Dermis blood vessel endothelial cell (primary cell): ENCODE measurements at regions not wholly inside any gene's neighbourhood (a gene's known extent, or its start where the extent isn't known, plus 50 kb on each side); places are given as distances from the start of the nearest gene placed in this dataset.

Source experiments
- DNase-seq: peaks from one replicate; pipeline ENCODE4 v3.0.0; 2010

DNA sequence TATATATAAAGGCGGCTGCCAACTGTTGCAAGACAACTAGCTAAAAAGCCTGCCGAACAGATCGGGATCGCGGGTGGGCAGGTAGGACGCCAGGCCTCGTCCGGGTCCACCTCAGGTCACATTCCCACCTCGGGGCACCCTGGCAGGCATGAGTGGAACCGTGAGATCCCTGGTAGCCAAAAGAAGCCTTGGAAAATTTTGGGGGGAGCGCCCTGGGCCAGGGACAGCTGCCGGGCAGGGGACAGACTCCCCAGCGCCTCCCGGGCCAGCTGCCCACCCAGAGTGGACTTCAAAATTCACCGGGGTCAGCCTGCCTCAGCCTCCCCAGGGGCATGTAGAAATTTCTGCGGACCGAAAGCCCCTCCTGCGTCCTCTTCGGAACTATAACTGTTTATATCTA lies 760.9 kb downstream of the KCNJ18 start:
- no peak for DNase-seq

DNA sequence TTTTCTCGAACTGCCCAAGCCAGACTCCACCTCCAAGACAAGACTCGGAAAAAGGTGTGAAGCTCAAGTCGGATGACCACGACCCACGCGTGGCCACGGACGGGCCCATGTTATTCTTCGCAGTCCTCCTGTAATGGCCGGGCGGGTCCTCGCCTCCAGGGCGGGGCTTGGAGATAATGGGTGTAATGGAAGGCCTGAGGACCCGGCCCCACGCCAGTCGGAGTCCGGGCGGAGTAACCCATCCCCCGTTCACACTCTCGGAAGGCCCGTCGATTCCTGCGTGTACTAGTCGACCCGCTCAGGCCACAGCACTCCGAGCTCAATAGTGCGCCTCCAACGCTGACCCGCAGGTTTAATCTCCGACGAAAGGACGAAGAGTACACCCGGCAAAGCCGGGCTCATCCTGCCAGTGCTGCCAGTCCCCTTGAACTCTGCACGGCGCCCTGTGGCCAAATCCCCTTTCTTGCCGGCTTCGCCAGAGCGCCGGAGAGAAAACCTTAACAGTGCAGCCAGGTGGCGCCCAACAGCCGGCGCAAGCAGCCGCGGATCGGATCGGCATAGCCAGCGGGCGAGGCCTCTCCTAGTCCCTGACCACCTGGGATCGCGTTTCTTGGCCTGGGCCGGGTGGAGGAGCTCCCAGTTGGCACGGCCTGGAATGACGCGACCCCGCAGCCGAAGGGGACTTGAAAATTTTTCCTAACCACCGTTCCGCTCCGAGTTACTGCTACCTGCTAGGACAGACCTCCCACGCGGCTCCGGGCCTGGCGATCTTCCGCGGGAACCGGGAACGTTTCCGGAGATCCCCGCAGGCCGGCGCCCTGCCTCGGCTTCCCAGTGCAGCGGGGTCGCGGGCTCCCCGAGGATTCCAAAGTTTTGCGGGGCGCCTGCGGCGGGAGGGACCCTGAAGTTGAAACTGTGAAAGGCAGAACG lies 762.0 kb downstream of the KCNJ18 start:
- no peak for DNase-seq

DNA sequence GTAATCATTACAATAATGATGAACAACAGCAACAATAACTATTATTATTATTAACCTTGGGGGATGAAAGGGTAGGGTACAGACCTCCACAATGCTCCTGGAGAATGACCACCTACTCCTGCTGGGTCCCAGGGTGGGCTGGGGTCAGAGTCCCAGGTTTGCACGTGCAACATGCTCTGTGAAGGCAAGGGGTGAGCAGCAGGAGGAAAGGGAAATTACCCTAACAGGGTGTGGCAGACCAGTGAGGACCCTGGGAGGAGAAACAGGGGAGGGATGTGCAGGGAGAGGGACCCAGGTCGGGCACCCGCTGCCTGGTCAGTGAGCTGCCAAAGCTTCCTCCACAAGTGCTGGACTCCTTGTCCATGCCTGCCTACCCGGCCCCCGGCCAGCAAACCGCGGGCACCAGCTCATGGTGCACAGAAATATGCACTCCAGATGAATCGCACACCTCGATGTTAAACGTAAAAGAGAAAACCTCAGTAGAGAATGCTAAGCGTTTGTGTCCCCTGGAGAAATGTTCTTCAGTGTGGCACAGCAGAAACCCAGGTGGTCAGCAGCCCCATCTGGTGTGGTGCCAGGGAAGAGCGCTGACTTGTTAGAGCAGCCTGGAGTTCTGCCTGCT lies 767.1 kb downstream of the KCNJ18 start:
- no peak for DNase-seq

DNA sequence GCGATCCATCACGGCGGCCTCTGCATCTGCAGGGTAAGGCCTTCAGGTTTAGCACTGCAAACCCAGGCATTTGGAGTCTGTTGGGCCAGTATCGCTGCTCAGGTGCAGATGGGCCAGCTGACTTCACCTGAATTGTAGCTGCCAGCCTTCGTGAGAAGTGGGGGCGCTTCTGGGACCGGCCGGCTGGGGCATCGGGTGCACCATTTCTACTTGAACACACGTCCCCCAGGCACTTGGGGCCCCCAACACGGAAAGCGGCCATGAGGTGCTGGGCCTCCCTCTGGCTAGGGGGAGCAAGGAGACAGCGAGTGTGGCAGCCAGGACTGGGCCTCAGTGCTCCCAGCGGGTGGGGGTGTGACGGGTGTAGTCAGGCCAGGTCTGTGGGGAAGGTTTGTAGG lies 767.6 kb downstream of the KCNJ18 start:
- DNase-seq = no peak

DNA sequence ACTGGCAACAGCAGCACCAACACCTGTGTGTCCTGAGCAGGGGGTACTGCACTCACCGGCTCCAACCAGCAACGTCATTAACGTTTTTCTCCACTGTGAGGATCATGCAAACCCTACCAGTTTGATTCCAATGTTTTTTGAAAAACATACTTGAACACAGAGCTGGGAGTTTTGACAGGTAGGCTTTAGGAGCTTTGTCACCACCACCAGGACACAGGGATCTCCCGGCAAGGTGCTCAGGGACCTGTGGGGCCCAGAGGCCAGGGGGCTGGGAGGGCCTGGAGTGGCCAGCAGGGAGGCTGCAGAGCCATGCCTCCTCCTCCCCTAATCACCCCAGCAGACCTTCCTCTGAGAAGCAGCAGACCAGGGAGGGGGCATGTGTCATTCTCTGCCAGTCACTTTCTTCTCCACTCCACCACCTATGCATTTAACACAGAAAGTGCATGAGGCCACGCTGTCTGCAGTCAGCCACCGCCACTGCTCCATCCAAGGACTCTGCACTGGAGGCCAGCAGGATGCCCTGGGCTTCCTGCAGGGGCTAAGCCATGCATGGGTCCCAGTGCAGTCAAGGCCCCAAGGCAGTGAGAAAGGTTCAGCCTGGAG lies 768.2 kb downstream of the KCNJ18 start:
- no peak for DNase-seq

DNA sequence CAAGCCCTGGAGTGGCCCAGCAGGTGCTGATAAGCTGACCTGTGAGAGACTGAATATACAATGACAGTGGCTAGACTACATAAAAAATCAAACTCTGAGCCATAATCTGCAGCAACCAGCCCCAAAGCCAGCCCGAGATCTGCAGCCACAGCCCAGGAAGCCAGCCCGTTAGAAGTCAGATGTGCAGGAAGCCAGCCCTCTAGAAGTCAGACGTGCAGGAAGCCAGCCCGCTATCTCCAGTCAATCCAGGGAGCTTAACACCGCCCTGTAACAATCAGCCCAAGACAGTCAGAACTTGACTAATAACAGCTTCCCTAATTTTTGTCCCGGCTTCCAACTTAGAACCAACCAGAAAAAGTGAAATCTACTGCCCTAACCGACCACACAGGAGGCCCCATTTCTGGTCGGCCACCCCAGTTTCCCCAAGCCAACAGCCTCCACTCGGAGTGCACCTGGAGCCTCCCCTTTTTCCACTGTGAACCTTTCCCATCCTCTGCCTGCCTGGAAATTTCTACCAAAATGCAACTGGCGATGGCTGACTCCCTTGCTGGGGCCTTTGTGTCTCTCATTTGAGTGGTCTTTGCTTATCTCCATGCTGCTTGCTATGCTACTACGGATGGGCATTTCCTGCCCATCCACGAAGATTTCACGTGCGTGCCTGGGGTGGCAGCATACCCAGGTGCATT lies 769.3 kb downstream of the KCNJ18 start:
- DNase-seq = no peak

DNA sequence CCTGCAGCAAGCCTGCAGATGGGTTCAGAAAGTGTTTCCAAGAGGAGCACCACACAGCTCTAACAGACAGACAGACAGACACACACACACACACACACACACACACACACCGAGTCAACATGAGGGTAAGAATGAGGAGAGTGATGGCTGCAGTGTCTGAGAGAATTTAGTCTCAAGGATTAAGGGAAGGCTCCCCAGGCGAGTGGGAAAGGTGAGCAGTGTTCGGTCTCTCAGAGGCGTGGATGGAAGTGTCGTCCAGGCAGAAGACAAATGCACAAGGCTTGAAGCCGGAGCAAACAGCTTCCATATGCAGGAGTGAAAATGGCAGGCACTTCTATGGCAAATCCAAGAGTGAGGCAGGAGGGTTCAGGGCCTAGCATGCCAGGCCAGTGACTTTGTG lies 770.1 kb downstream of the KCNJ18 start:
- no peak for DNase-seq

DNA sequence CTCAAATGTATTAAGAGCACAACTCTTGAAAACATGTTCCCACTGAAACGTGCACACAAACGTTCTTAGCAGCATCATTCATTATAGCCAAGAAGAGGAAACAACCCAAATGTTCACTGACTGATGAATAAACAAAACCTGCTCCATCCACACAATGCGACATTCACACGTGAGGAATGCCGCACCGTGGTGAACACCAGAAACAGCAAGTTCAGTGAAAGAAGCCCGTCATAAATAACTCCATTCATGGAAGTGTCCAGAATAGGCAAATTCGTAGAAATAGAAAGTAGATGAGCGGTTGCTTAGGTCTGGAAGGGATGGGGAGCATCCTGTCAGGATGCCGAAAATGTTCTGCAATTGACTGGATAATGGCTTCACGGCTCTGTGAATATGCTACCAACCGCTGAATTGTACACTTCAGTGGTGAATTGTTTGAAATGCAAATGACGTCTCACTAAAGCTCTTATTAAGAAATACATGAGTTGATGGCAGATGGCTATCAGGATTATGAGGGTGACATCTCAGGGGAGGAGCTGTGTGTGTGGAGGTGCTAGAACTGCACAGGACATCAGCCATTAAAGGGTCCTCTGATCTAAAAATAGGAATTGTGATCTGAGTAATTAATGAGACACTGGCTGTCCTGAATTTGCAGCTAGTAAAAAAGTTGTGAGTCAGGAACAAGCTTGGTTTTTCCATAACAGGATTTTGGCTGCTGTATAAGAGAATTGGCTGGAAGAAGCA lies 771.0 kb downstream of the KCNJ18 start:
- no peak for DNase-seq

DNA sequence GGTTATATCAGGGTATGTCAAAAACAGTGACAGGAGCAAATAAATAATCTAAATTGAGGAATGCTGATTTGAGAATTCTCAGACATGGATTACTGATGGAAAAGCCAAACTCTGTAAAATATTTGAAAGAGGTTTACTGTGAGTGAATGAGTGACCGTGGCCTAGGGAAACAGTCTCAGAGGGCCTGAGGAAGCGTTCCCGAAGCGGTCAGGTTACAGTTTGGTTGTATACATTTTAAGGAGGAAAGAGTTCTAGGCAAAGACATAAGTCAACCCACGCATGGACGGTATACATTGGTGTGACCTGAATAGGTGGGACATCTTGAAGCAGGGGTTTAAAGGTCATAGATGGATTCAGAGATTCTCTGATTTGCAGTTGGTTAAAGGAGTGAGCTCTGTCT lies 771.7 kb downstream of the KCNJ18 start:
- no peak for DNase-seq

DNA sequence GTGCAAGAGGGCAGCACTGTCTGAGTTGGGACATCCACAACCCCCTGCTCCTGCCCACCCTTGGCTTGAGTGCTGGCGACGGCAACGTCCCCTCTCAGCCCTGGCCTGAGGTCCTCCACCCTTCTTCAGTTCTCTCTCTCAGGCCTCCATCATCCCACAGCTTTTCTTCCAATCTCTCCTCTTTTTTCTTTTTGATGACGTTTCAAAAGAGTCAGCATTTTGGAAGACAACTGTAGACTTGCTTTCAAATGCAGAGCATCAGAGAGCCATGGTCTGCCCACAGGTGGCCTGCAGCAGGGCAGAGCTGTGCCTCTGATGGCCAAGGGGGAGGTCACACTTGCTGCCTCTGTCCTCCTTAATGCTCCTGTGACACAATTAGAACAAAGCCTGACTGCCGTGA lies 775.4 kb downstream of the KCNJ18 start:
- no peak for DNase-seq

DNA sequence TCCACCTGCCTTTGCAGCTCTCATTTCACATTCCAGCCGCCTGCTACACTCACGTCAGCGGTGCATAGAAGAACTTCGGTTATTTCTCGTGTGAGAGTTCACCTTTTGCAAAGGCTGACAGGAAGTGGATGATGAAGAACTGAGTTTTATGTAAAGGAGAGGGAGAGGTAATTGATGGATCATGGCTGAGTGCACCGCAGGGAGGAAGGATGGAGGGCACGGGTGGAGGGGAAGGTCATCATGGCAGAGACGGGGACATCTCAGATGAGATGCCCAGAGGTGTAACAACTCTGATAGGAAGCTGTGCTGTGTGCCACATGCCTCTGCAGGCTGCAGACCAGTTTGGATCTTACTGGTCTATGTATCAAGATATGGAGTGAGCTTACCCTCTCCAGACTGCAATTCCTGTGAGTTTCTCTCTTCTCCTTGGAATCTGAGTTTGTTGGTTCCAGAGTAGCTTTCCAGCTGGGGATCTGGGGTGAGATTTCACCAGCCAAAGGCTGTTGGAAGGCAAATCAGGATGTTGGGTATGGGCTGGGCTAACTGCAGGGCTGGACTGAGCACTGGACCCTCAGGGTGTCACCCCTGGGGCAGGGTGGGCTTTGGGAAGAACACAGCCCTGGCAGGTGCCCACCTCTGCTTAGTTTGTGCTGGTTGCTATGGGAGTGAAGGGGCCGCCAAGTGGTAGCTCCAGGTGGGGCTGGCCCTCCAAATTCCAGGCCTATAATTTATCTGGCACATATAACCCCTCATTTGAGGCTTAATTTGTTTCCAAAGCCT lies 777.0 kb downstream of the KCNJ18 start:
- no peak for DNase-seq

DNA sequence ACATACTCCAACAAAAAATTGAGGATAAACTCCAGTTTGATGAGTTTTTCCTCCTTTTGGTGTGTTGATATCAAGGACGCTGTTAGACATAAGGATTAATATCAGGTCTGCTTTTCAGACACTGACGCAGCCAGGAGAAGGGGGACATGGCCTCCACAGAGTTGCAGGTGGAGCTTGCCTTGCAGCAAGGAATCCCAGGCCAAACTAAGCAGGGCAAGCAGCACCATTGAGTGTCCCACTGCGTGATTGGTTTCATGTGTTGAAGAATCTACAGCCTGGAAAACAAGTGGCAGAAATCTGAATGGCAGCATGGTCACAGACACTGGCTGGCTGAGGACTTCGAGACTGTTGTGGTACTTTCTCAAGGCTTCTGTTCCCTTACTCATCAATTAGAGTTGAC lies 777.6 kb downstream of the KCNJ18 start:
- no peak for DNase-seq

DNA sequence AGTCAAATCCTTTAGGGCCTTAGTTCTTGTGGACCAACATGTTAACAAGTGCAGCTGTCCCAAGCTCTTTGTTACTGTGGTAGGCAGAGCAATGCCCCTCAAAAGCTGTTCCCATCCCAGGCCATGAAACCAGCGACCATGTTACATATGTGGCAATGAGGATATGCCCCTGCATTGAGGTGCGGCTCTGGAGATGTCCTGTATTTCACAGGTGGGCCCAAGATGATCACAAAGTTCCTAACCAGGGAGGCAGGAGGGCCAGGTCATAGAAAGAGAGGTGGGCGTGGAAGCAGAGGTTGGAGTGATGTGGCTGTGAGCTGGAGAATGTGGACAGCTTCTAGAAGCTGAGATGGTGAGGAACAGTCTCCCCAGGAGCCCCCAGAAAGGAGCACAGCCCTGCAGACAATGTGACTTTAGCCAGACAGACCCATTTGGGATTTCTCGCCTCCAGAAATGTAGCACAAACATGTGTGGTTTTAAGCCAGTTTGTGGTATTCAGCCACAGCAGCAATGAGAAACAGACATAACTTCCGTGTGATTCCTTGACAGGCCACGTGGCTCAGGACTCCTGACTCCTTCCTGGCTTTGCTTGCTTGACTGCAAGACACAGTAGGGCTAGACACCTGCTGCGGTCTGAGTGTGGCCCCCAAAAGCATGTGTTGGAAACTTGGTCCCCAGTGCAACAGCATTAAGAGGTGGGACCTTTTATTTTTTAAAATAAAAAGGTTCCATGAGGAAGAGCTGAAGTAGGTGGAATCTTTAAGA lies 778.3 kb downstream of the KCNJ18 start:
- DNase-seq = no peak

DNA sequence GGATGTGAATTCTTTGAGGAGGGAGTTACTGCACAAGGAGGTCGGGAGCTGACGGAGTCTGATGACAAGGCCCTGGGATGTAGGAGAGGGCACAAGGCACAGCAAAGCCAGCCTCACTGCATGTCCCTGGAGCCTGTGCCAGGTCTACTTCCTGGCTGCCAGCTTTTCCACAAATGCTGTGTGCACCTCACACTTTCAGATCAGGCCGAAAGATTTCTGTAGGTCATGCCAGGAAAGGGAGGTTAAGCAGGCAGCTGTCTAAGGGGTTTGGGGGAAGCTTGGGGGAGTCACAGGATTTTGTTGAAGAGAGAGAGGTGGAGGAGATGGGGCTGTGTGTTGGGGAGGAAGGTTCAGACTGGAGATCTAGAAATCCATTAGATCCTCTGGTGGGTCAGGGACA lies 792.5 kb downstream of the KCNJ18 start:
- DNase-seq = no peak

DNA sequence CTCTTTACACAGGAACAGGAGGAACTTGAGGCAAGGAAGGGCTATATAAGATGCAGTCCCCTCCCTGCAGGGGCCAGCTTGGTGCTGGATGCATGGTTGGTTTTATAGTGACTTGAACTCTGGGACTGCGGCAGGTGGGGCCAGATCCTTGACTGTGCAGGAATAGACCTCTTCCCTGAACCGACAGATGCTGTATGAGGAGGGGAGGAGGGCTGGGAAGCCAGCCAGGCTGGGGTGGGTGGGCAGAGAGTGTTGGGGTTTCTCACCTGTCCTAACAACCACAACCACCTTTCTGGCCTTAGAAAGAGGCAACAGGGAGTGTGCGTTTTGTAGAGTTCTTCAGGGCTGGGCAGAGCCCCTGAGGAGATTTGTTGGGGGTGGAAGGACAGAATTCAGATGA lies 798.1 kb downstream of the KCNJ18 start:
- DNase-seq = no peak

DNA sequence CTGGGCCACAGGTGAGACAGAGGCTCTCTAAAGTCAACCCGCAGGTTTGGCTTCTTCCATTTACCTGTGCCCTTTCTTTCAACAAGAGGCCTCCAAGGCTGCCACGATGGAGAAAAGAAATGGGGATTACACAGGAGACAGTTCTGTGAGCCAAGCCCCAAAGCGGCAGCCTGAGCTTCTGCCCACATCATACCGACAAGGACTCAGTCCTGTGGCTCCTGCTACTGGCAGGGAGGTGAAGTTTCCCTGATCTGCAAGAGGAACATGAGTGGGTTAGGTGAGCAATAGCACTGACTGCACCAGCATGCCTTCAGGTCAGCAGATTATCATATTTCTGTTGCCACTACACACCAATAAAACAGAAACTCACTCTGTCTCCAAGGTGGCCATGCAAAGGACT lies 800.0 kb downstream of the KCNJ18 start:
- no peak for DNase-seq

DNA sequence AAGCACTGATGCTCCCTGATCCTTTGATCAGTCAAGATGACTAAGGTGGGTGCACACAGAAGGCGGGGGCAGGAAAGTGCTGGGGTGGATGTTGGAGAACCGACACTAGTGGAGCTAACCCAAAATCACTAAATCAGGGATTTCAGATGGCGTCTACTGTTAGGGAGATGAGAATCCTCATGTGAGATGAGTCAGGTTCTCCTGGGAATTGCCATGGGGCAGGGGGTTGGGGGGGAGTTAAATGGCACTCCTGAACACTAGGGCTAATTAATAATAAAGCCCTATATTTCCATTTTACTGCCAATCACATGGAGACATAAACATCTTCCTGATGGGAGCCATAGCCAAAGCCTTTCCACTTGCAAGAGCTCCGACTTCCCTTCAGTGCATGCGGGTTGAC lies 804.1 kb downstream of the KCNJ18 start:
- no peak for DNase-seq

DNA sequence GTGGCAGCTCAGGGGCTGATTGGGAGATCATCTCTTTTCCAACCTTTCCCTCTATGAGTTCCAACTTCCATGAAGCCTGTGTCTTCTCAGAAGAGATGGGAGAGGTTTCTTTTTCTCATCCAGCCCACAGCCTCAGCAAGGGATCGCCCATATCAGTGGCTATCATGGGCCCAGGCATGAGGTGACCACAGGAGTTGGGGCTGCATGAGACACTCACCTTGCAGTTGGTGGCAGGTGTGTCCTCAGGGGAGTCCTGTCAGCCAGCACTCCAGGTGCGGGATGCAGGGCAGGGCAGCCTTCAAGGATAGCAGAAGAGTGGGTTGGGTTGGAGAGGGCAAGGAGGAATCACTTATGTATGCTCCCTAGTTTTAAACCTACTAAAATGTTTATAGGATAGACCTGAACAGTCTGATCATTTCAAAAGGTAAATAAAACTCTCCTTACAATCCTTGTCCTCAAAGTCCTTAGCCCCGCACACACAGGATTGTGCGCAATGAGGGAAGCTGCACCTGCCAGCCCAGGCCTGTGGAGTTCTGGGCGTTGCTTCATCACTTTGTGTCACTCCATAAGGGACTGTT lies 811.1 kb downstream of the KCNJ18 start:
- no peak for DNase-seq

DNA sequence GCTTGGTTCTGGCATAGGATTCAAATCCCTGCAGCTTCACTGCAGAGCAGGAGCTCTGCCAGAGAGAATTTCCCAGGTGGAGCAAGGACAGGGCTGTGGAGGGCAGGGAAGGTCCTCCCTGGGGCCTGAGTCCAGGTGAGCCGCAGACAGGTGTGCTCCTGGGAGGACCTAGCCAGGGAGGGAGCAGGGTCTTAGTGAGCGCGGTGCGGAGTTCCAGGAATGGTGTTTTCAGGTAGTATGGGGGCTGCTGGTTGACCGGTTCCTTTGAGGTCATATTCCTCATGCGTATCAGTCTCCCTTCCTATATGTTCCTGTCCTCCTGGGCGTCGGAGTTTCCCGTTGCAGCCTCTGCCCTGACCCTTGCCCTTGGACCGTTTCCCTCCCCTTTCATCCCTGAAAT lies 813.3 kb downstream of the KCNJ18 start:
- no peak for DNase-seq

DNA sequence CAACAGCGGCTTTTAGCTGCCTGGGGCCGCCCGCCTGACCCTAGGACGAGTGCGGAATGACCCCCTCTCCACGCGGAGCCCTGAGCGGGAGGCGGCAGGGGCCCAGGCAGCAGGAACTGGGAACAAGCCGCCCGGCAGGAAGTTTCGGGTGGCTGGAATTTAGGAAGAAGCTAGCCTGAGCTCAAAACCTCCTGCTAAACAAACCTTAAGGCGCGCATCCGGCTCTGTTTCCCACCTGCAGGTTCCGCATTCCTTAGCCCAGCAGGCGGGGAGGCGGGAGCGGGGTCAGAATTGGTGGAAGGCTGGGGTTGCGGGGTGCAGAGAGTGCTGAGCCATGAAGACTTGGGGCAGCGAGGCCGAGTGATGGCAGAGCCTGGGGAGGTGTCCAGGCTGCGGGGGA lies 813.9 kb downstream of the KCNJ18 start:
- DNase-seq = no peak

DNA sequence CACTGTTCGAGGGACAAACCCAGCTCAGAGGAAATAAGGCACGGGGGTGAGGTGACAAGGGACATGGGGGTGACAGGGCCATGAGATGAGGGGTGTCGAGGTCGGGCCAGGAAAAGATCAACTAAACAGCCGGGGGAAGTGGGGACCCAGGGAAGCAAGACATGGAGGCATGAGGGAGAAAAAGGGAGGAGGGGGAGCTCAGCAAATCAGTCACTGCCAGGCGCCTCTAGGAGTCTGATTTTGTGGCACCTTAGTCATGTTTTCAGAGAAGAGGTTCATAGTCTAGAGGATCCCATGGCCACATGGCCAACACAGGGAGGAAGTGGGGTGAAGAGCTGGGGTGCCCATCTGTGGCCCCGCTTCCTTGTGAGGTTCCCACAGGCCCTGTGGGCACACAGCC lies 814.5 kb downstream of the KCNJ18 start:
- no peak for DNase-seq
